GM18508 (cell line): ENCODE measurements at regions not wholly inside any gene's neighbourhood (a gene's known extent, or its start where the extent isn't known, plus 50 kb on each side); places are given as distances from the start of the nearest gene placed in this dataset.
"Not testable (repeated sequence)": the region's sequence is repeated elsewhere in the genome, so short reads cannot be mapped to it uniquely, and the experiment has no call there.

ENCODE experiments used
- ATAC-seq: cut with Tn5 transposase; IDR thresholded peaks from one replicate; pipeline ENCODE4 v1.9.1; 2021; ENCODE audit warnings: moderate number of reproducible peaks; ENCODE audit not compliant: insufficient read depth, unreplicated experiment

- ATAC-seq: not testable (repeated sequence)
Measured at GRCh38 chr2:111315188-111315917, 194.6 kb downstream of the BCL2L11 start.

- ATAC-seq: not testable (repeated sequence)
Measured at GRCh38 chr2:111316221-111316741, 195.6 kb downstream of the BCL2L11 start.

DNA sequence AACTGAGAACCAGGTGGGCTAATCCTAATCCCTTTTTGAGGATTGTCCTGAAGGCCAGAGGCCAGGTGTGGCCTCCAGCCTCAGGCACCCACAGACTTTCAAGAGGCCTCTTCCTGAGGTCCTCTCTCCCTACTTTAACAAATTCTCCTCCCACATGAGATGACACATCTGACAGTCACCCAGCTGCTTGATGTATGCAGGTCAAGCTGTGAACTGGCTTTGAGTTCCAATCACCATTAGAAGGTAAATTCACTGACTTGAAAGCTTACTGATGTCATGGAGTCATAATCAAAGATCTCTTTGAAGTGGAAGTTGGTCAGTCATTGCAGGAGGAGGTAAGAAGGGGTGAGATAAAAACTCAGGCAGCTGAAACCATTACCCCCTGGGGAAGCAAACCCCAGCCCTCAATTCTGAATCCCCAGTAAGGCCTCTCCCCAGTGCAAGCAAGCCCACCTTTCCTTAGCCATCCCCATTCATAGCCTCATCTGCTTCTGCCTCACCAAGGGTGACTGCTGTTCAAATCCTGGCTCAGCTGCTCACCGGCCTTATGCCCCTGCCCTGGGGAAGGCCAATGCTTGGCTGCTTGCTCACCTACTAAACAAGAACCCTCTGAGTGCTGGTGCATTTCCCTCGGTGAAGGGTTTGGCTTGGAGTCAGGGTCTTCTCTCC, 196.3 kb downstream of the BCL2L11 start:
- not testable (repeated sequence) for ATAC-seq

- peak; percentile 80 for ATAC-seq
Measured at GRCh38 chr2:111319552-111319951, 198.8 kb downstream of the BCL2L11 start.

GRCh38 chr2:111320264-111320663, 199.6 kb downstream of the BCL2L11 start:
- ATAC-seq: not testable (repeated sequence)

DNA sequence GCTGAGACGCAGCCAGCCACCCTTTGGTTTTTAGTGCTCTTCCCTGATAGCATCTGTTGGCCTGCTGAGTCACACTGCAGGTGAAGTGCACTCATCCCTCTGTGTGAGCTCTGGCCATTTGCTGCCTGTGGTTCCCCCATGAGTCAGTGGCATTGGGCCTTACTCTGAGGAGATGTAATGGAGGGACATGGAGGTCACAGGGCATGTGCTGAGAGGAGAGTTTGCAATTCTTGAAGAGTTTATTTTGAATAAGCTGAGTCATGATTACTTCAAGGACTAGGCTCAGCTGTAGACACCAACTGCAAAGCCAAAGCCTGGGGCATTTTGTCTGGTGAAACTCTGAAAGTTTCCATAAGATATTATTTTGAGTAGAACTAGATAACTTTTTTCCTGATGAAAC, 200.3 kb downstream of the BCL2L11 start:
- not testable (repeated sequence) for ATAC-seq

DNA sequence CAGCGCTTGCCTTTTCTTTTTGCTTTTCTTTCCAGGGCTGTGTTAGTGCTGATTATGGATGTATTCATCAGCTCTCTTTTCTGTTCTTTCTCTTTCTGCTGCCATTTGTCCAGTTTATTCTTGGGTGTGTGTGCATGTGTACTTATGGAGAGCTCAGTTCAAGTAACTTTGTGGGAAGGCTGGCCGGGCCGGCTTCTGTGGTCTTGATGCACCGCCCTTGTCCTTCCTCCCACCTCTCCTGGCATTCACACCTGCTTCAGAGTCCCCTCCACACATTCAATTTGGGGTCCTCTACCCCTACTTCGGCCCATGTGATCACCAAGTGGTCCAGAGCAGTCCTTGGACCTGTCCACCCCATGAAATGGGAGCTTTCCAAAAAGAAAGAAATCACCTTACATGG, 202.7 kb downstream of the BCL2L11 start:
- ATAC-seq: not testable (repeated sequence)

DNA sequence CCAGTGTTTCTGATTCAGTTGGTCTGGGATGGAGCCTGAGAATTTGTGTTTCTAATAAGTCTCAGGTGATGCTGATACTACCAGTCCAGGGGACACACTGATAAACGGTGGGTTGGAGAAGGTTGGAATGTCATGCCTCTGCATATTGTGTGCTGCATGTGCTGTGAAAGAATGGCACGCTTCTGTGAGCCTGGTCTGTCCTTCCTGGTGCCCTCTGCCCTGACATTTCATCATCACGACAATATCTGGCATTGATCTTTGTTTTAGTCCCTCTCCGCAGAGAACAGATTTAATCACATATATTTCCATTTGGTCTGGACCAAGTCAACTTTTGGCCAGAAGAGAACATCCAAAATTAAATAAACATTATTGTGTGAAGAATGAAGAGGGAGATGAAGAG, 207.0 kb downstream of the BCL2L11 start:
- not testable (repeated sequence) for ATAC-seq

- not testable (repeated sequence) for ATAC-seq
Measured at GRCh38 chr2:111329309-111329708, 208.6 kb downstream of the BCL2L11 start.

DNA sequence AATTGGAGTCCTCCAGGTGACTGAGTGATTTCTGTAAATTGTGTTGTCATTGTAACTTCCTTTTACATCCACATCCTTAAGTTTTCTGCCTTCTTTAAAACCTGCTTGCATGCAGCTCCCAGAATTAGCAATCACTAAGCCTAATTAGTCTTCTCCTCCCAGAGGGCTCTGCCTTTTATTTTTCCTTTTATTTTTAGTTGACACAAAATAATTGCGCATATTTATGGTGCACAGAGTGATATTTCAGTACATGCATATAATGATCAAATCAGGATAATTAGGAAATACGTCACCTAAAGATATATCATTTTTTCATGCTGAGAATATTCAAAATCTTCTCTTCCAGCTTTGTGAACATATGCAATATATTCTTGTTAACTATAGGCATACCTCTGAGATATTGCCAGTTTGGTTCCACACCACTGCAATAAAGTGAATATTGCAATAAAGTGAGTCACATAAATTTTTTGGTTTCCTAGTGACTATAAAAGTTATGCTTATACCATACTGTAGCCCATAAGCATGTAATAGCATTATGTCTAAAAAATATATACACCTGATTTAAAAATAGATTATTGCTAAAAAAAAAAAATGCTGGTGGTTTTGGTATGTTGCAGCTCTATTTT, 210.5 kb downstream of the BCL2L11 start:
- not testable (repeated sequence) for ATAC-seq

- not testable (repeated sequence) for ATAC-seq
Measured at GRCh38 chr2:111335220-111335907, 214.7 kb downstream of the BCL2L11 start.

DNA sequence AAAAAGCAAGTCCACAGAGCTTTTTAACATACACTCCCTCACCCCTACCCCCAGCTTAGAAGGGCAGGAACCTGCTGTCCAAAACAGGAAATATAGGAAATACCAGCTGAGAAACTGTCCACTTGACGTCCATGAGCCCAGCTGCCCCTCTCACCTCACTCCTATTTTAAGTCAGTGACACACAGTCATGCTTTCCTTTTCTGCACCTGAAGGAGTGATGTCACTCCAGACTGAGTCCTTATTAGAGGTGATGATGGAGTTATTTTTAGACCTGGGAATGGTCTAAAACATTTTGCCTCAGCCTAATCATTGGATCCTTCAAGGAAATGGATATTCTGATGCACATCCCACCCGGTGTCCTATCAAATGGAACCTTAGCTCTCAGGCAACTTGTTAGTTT, 217.8 kb downstream of the BCL2L11 start:
- ATAC-seq: not testable (repeated sequence)

DNA sequence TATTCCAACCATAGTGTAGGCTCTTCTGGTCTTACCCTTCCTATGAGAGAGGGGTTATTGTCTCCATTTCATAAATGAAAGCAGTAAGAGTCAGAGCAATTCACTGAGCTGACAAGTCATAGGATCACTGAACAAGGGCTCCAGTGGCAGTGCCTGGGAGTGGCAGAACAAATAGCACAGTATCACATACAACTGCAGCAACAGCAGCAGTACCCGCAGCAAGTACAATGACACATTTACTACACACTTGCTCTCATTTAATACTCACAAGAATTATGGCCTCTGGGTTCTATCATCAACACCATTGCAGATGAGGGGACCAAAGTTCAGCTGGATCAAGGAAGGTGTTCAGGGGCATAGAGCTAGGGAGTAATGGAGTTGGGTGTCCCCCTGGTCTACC, 218.8 kb downstream of the BCL2L11 start:
- ATAC-seq: not testable (repeated sequence)

DNA sequence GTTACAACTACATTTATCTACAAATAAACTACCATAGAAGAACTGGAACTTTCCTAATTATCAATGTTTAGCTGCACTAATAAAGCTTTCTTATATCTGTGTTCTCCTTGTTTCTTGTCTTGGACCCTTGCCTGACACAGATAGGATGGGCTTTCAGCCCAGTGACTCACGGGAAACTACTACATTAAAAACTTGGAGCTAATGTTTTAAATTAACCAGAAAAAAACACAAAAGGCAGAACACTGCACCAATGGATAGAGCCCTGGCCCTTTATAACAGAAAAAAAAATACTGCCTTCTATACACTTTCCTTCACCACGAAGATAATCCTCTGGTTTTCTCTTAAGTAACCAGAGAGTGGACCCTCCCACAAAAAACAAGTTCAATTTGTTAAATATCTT, 223.9 kb downstream of the BCL2L11 start:
- not testable (repeated sequence) for ATAC-seq

DNA sequence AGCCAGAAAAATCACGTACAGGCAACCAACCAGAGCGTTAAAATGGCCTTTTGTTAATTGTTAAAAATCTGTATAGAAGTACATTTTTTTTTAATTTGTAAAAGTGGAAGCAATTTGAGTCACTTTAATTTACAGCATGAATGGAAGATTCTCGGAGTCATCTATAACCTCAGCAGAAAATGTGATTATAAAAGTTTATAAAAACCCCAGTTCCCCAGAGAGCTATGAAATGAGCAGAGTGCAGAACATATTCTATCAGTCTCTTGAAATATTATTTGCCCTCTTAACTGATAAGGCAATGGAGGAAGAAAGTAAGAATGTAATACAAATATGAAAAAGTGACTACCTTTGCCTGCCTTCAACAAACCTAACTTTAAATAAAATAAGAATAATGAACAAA, 224.7 kb downstream of the BCL2L11 start:
- ATAC-seq: not testable (repeated sequence)

- ATAC-seq: not testable (repeated sequence)
Measured at GRCh38 chr2:111346018-111346930, 225.6 kb downstream of the BCL2L11 start.

- ATAC-seq: not testable (repeated sequence)
Measured at GRCh38 chr2:111347695-111348094, 227.0 kb downstream of the BCL2L11 start.

DNA sequence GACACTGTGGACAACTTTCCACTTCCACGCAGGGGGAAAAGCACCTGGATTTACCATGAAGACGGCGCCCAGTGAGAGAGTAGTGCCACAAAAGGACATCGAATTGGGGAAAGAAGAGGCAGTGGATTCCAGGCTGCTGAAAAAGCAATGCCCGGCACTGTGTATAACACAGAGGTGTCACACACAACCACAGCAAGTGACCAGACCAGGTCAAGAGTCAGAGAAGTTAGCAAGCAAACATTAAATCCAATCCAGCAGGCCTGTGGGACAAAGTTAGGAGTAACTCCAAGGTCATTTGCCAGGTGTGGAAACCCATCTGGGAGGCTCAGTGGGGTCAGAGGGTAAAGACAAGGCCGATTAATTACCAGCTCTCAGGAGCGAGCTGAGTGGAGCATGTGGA, 227.6 kb downstream of the BCL2L11 start:
- not testable (repeated sequence) for ATAC-seq
